HG02571 (cell line): ENCODE measurements at regions not wholly inside any gene's neighbourhood (a gene's known extent, or its start where the extent isn't known, plus 50 kb on each side); places are given as distances from the start of the nearest gene placed in this dataset.

Experiments
- ATAC-seq: cut with Tn5 transposase; IDR thresholded peaks from one replicate; pipeline ENCODE4 v1.9.1; 2021; ENCODE audit warnings: mild to moderate bottlenecking, moderate library complexity; ENCODE audit not compliant: unreplicated experiment

DNA sequence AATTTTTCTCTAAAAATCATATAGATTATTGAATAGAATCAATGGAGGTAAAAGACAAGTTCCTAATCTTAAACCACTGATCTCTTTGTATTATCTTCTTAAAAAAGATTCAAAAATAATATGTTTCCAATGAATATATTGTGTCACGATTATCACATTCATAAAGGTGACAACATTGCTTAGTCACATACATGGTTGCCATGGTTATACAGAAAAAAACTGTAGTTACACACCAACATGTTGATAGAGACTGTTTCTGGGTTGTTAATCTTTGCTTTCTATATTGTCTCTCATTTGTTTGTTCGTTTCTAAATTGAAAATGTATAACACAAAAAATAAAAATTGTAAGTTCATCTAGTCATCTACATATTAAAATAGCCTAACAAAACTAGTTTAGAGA is 376.0 kb upstream of the ALCAM start:
- no peak for ATAC-seq

DNA sequence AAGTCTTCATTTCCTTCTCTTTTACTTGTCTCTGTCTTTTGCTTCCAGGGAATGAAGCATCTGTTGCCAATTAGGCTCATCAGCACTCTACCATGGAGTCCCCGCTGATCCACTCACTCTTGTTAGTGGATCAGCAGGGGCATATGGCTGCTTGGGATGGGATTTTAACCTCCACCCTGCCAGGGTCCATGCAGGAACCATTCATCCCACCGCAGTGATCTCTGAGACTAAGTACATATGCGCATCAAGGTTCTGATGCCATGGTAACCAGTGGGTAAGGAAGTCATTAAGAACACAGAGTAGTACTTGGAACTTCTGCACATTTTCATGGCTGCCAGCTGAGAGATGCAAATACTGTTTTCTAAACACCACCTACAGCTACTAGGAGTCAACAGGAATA is 374.0 kb upstream of the ALCAM start:
- no peak for ATAC-seq

DNA sequence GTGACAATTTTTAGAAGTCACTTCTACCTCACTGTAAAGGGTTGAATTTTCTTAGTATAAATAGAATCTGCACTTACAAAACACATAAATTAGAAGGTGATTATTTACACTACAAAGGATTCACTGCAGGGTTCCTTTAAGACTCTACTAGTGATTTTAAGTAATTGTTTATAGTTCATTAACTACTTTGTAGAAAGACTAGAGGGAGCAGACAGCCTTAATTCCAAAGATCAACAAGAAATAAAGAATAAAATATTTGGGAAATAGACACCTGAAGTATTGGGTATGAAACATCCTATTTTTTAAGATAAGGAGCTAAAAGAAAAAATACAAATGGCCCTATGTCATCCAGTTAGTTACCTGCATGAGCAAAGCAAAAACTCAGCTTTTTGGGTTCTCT is 360.5 kb upstream of the ALCAM start:
- ATAC-seq: no peak

DNA sequence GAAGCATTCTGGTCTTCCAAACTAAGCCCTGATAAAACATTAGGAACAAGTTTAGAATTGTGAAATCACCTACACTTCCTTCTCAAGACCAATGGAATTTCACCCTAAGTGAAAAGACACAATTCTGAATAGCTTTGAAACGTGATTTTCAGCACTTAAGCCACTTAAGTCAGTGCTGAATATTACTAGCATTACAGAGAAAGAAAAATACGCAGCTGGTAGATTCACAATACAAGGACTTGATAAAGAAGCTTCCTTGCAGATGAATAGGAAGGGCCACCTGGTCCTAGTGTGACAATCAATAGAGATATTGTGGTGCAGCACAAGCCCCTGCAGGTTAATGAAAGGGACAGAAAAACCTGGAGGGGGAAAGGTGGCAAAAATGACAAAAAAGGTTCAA is 353.1 kb upstream of the ALCAM start:
- no peak for ATAC-seq

DNA sequence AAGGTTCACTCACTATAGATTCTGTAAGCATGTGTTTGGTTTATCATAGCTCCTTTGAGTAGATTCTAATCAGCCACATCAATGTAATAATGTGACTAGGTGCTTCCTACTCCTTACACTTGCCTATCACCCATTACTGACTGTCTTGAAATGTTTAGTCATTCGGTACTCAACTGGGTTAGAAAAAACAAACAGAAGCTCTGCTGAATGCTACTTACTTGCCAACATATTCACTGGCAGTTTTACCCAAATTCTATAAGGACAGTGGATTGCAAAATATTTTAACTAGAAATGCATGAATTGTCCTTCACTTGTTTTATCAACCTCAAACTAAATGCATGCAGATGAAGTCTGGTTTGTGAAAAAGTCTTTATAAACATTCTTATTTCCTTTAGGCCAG is 352.1 kb upstream of the ALCAM start:
- ATAC-seq: no peak

DNA sequence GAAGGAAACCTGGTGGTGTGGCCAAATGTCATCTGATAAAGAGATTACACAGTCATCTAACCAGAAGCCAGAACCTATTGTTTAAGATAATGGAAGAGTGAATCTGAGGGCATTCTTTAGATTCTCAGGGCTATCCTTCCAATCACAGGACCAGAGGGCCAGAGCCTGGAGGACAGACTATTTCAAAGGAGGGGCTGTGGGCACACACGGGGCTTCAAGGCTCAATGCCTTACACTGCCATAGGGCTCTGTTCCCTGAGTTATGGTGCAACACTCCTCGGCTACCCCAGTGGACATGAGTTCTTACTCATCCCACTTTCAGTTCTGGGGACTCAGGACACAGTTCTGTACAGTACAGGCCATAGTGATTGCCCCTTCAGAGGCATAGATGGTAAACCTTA is 343.9 kb upstream of the ALCAM start:
- ATAC-seq: no peak

DNA sequence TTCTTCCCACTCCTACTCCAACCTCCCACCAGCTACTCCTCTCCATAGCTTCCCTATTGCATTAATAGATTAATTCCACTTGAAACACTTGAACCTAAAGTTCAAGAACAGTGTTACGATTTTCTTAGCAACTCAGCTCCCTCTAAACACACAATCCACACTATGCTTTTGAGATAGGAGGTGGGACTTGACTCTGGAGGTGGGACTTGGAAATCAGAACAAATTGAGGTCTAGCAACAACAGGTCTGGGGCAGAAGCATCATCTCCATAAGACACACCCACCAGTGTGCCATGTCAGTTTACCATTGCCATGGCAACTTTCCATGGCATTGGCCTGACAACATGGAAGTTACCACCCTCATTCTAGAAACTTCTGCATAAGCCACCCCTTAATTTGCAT is 336.5 kb upstream of the ALCAM start:
- ATAC-seq: no peak

DNA sequence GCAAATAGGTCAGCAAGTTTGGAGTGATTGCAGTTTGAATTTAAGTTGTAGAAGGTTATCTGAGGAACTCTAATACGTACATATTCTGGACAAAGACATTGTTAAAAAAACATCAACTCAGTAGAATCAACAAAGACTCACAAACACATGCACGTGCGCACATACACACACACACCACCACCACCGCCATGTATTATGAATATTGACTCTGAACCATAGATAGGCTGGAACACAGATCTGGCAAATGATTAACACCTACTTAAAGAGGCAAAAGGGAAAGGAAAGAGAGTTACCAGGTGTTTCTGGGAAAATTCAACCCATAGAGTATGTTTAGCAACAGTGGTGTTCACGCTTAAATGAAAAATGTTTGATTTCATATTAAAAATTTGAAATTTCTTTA is 334.2 kb upstream of the ALCAM start:
- no peak for ATAC-seq

DNA sequence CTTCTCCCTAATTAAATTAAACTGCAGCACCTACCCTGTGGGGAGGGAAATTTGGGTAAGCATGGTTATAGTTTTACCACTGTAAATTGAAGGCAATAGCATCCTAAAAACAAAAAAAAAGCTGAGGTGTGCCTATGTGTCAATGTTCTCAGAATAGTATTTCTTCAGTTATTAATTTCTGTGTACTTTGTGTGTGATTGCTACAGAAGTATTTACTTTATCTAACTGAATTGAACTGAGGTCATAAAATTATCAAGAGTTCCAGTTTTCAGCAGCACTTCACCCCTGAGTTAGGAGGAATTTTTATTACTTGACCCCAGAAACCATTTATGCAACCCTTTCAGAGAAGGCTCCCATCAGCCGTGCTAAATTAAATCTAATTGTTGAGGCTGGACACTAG is 333.6 kb upstream of the ALCAM start:
- no peak for ATAC-seq

DNA sequence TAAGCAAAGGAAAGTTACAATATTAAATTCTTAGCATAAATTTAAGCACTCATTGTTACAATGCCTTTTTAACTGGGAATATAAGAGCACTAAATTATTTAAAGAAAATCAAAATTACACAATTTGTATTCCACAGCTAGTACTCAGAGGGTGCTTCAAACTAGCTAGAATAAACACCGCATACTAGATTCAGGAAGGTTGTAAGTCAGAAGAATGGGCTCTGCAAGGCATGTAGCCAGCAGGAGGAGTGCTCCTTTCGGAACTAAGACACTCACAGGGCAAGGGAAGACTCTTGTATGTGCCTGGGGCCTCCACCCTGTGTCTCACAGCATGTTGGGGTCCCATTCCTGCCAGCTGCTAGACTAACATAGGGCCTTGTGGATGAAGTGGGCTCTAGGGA is 327.7 kb upstream of the ALCAM start:
- no peak for ATAC-seq

DNA sequence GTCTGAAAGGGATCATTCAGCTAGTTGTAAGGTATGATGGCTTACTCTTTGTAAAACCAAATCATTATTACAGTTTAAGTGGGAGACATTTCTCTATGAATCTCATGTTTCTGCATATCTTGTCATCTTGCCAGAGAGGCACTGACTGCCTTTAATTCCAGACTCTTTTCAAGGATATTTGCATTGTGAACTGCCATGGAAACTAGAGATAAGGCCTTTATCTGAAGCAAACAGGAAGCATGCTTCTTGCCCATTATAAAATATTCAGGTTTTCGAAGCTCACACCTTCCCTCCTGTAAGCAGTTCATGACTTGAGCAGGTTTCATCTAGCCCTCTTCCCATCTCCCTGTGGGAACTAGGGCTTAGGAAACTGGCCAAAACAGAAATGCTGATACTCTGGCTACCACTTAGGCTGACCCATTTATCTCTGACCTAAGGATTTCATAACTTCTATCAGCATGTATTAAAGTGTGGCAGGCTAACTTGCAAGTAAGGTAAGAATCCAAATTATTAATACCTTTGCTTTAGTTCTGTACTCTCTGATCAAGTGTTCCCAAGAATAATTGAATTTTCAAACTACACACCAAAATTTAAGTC is 326.6 kb upstream of the ALCAM start:
- no peak for ATAC-seq

DNA sequence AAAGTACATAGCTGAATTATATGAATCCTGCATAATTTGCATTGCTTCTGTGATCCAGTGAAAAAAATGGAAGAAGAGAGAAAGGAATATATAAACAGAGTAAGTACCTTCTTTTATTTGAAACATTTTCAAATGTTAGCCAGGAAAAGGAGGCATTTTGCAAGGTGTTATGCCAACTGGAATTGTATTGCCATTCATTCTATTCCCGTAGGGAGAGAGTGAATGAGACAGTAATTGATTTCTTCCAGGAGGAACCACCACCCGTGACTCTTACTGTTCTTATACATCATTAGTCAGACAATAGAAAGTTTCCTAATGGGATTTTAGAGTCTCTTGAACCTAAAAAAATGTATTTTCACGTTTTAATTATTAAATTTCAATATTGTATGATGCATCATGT is 324.1 kb upstream of the ALCAM start:
- ATAC-seq: no peak

DNA sequence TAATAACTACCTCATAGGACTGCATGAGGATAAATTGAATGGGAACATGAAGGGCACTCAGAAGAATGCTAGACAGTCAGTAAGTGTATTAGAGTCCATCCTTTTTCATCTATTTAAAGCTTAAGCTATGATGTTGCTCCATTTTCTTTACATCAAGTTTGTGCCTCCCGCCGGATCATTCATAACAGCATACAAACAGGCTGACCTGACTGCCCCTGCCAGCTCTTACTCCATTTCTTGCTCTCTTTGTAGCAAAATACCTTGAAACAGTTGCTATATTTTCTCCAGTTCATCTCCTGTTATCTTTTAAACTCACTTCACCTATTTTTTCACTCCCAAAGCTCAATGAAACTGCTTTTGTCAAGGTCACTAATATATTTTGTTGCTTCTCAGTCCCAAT is 315.6 kb upstream of the ALCAM start:
- no peak for ATAC-seq

DNA sequence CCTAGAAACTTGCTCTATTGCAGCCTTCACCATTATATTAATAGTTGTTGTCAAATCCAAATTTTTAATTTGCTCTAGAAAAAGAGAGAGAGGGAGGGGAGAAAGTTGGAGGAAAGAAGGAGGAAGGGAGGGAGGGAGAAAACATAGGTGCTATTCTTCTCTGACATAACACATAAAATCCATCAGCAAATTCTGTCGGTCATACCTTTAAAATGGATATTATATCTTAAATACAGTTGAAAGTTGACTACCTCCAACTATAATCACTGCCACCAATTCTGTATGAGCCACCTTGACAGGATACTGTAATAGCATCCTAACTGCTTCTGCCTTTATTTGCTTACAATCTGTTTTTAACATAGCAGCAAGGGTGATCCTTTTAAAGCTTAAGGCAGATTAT is 314.7 kb upstream of the ALCAM start:
- ATAC-seq: no peak

DNA sequence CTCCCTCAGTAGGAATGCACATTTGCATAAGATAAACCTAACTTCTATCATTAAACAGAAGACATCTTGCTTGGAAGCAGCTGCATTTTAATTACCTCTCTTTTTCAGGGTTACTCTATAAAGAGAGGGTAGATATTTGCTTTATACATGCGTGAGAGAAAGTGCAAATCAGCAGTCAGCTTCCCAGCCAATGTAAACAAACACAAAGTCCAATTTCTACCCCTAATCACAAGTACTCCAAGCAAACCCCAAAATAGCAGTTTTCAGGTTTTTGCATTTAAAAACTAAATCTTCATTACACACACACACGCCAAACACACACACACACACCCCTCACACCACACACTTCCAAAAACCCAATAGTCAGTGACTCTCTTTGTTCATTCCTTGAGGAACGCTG is 303.9 kb upstream of the ALCAM start:
- ATAC-seq: no peak

DNA sequence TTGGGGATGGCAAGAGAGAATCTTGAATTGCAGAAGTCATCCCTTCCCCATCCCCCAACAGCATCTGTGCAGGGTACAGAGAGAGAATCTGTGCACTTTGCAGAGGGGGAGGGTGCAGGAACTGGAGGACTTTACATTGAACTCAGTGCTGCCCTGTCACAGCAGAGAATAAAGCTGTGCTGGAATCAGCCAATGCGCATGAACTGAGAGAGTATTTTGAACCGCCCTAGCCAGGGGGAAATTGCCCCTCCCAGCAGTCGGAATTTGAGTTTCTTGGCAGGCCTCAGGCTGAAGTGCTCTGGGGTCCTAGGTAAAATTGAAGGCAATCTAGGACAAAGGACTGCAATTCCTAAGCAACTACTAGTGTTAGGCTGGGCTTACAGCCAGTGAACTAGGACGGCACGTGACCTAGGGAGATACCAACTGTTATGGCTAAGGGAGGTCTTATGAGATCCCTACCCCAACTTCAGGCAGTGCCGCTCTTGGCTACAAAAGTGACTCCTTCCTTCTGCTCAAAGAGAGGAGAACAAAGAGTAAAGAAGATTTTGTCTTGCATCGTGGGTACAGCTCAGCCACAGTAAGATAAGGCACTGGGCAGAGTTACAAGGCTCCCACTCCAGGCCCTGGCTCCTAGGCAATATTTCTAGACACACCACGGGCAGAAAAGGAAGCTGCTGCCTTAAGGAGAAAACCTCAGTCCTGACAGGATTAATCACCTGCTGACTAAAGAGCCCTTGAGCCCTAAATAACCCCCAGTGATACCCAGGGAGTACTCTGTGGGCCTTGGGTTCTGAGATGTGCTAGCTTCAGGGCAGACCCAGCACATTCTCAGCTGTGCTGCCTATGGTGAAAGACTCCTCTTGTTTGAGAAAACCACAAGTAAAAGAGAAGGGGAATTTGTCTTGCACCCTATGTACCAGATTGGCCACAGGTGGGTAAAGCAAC is 300.5 kb upstream of the ALCAM start:
- no peak for ATAC-seq

DNA sequence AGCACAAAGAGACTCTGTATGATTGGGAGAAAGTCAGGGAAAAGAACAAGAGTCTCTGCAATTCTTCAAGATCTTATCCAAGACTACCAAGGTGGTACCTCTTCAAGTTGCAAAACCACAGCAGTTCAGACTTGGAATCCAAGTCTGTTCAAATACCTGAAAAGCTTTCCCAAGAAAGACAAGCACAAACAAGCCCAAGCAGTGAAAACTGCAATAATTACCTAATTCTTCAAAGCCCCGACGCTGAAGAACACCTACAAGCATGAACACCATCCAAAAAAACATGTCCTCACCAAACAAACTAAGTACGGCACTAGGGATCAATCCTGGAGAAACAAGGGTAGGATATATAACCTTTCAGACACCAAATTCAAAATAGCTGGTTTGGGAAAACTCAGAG is 299.3 kb upstream of the ALCAM start:
- no peak for ATAC-seq

DNA sequence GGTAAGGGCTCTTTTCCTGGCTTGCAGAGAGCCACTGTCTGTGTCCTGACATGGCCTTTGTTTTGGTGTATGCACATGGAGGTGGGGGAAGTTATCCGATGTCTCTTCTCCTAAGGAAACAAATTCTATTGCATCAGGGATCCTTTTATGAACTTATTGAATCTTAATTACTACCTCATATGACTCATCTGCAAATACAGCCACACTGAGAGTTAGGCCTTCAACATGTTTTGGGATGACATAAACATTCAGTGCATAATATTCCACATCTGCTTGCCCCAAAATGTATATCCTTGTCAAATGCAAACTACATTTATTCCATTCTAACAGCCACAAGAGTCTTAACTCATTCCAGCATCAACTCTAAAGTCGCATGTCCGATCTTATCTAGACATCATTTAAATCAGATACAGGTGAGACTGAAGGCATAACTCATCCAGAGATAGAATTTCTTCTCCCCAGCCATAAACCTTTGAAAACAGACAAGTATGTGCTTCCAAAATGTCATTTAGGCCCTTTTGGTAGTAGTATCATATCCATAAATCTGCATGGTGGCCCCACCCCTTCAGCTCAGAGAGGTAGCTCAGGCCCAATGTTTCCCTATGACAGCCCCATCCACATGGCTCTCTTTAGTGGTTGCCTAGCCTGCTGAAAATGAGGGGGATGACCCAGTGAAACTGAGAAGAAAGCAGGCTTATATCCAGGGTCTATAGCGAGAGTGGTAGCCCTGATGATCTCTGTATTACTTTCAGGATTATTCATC is 289.5 kb upstream of the ALCAM start:
- no peak for ATAC-seq

DNA sequence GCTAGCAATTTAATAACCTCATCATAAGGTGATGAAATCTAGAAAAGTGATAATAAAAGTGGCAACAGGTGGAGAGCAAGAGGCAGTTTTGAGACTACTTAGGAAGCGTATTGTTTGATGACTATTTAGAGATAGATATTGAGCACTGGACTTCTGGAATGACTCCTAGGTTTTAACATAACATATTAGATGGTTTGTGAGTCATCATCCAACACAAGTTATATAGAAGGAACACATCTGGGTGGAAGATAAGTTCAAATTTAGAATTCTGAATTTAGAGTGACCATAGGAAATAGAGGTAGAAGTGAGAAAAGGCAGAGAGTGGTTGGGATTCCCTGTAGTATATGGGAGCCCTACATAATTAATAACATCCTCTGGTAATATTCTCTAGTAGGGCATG is 282.8 kb upstream of the ALCAM start:
- ATAC-seq: no peak

DNA sequence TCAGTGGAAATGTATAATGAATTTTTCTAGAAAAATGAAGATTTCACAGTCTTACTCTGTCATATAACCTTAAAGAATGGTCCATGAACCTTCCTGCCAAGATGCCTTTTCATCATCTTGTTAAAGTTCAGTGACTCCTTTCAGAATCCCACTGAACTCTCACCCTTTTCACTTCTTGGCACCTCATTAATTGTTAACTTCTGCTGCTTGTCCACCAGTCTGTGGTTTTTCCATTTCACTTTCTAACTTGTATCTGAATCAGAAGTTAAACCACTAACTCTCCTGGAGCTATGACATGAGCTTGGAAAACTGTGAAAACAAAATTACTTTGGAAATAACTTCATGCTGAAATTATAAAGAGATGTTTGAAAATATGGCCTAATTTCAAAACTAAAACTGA is 281.2 kb upstream of the ALCAM start:
- ATAC-seq: no peak

DNA sequence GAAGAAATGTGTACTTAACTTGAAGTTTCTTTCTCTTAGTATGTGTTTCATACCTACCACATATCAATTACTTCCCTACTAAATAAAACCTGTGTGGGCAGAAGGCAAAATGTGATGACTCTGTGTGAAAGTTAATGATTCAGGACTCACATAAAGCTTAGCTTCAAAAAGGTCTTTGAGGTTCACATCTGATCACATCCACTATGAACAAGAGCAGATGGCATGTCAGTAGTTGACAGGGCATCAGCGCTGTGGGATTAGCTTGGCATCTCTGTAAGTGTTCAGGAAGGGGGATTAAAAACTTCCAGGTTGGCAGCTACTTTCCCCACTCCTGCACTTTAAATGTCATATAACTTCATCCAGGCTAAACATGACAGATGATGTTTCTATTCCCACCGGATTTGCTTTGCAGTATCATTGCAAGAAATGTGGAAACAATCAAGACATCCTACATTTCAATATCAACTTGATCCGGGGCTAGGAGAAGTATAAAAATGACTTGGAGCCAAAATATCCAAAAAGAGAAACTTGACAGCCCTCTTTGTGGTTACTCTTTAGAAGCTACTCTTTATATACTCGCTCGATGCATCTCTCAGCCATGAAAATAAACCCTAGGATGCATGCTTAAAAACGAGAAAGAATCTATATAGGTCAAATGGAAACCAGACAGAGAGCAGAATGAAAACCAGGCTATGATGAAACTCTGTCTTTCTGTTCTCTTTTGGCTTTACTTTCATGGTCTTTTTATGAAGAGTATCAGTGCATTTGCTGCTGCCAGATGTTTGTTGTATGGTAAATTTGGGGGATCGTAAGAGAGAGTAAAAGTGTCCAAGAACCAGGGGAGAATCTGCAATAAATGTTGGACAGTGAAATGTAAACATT is 273.1 kb upstream of the ALCAM start:
- no peak for ATAC-seq
